ENCODE measurements at regions not wholly inside any gene's neighbourhood (a gene's known extent, or its start where the extent isn't known, plus 50 kb on each side); places are given as distances from the start of the nearest gene placed in this dataset.

- TF ChIP-seq CTCF (IDR thresholded peaks at IDR 0.05; ENCODE audit: low read depth, low read length), result no peak
- in situ Hi-C loops (cut with HindIII; ENCODE audit: low sequenced_read_pairs), result no loop called here
- no peak for DNase-seq (ENCODE audit: low read depth, low spot score)
- no peak overlapping the region for H3K4me3 ChIP-seq (ENCODE audit: low read depth, low read length)
Observed at GRCh38 chr1:199411506-199411905, 616.0 kb upstream of the NR5A2 start.

GRCh38 chr1:199422206-199422605 lies 605.3 kb upstream of the NR5A2 start:
- DNase-seq (ENCODE audit: low read depth, low spot score), result peak; percentile 49
- peak; percentile 55 for TF ChIP-seq CTCF (IDR thresholded peaks at IDR 0.05; ENCODE audit: low read depth, low read length)
- in situ Hi-C loops (cut with HindIII; ENCODE audit: low sequenced_read_pairs), result no loop called here
- H3K4me3 ChIP-seq (ENCODE audit: low read depth, low read length), result no peak overlapping the region

- no peak for TF ChIP-seq CTCF (IDR thresholded peaks at IDR 0.05; ENCODE audit: low read depth, low read length)
- DNase-seq (ENCODE audit: low read depth, low spot score), result no peak
- in situ Hi-C loops (cut with HindIII; ENCODE audit: low sequenced_read_pairs), result no loop called here
- H3K4me3 ChIP-seq (ENCODE audit: low read depth, low read length), result no peak overlapping the region
Observed at GRCh38 chr1:199447906-199448305, 579.6 kb upstream of the NR5A2 start.

- no peak for TF ChIP-seq CTCF (IDR thresholded peaks at IDR 0.05; ENCODE audit: low read depth, low read length)
- in situ Hi-C loops (cut with HindIII; ENCODE audit: low sequenced_read_pairs), result no loop called here
- H3K4me3 ChIP-seq (ENCODE audit: low read depth, low read length), result no peak overlapping the region
- DNase-seq (ENCODE audit: low read depth, low spot score), result no peak
Observed at GRCh38 chr1:199448646-199449045, 578.9 kb upstream of the NR5A2 start.

GRCh38 chr1:199449221-199449620 lies 578.3 kb upstream of the NR5A2 start:
- H3K4me3 ChIP-seq (ENCODE audit: low read depth, low read length), result no peak overlapping the region
- TF ChIP-seq CTCF (IDR thresholded peaks at IDR 0.05; ENCODE audit: low read depth, low read length), result no peak
- no peak for DNase-seq (ENCODE audit: low read depth, low spot score)
- in situ Hi-C loops (cut with HindIII; ENCODE audit: low sequenced_read_pairs), result no loop called here

GRCh38 chr1:199449681-199450080 lies 577.8 kb upstream of the NR5A2 start:
- no peak for TF ChIP-seq CTCF (IDR thresholded peaks at IDR 0.05; ENCODE audit: low read depth, low read length)
- no peak for DNase-seq (ENCODE audit: low read depth, low spot score)
- in situ Hi-C loops (cut with HindIII; ENCODE audit: low sequenced_read_pairs), result no loop called here
- no peak overlapping the region for H3K4me3 ChIP-seq (ENCODE audit: low read depth, low read length)

GRCh38 chr1:199452627-199453026 lies 574.9 kb upstream of the NR5A2 start:
- H3K4me3 ChIP-seq (ENCODE audit: low read depth, low read length), result no peak overlapping the region
- no peak for DNase-seq (ENCODE audit: low read depth, low spot score)
- TF ChIP-seq CTCF (IDR thresholded peaks at IDR 0.05; ENCODE audit: low read depth, low read length), result no peak
- in situ Hi-C loops (cut with HindIII; ENCODE audit: low sequenced_read_pairs), result no loop called here
